Caco-2 (cell line): ENCODE measurements at regions not wholly inside any gene's neighbourhood (a gene's known extent, or its start where the extent isn't known, plus 50 kb on each side); places are given as distances from the start of the nearest gene placed in this dataset.

Source experiments
- BruUV-seq: library from RNA; stranded (reverse); fragments of 400-500 nt; replicated peaks from 2 replicates; lab custom pipeline; 2021; lab: Mats Ljungman, UMichigan
- CTCF ChIA-PET: fragments of 300-600 bp; sonication (Branson Sonifier 250); formaldehyde crosslinking; loops from one replicate; lab custom pipeline; 2022; ENCODE audit warnings: antibody characterized with exemption; lab: Charles Lee
- POLR2A ChIA-PET: fragments of 300-600 bp; sonication (Branson Sonifier 250); formaldehyde crosslinking; loops from one replicate; lab custom pipeline; 2022; ENCODE audit warnings: antibody characterized with exemption; lab: Charles Lee
- DNase-seq, 2 experiments: peaks; one replicate each; pipeline versions ENCODE4 v3.0.0 to v3.0.0-alpha.2; 2020 to 2022
- H3K27me3 ChIP-seq: replicated peaks from 2 replicates; pipeline ENCODE4 v1.6.0; 2011; ENCODE audit warnings: low read length; ENCODE audit not compliant: control insufficient read depth, insufficient read depth
- H3K36me3 ChIP-seq: 2 replicates; pipeline ENCODE4 v1.5.1; 2011; ENCODE audit warnings: low read length; ENCODE audit not compliant: control insufficient read depth, insufficient read depth
- H3K4me1 ChIP-seq: fragments of 250-450 bp; sonication (Bioruptor Pico); 2 replicates; pipeline ENCODE4 v1.5.1; 2020; ENCODE audit warnings: mild to moderate bottlenecking
- H3K4me3 ChIP-seq: 2 replicates; pipeline ENCODE4 v1.5.1; 2011; ENCODE audit warnings: low read depth, mild to moderate bottlenecking, control low read depth, low read length
- H3K9me3 ChIP-seq: fragments of 250-450 bp; sonication (Bioruptor Pico); 2 replicates; pipeline ENCODE4 v1.5.1; 2020; ENCODE audit warnings: mild to moderate bottlenecking, moderate library complexity
- H3K27ac Mint-ChIP-seq: one replicate; pipeline ENCODE4 v1.8.0; 2022; ENCODE audit warnings: mixed read lengths; ENCODE audit not compliant: unreplicated experiment
- H3K27me3 Mint-ChIP-seq: one replicate; pipeline ENCODE4 v1.8.0; 2022; ENCODE audit warnings: mixed read lengths; ENCODE audit not compliant: insufficient read depth, unreplicated experiment
- H3K36me3 Mint-ChIP-seq: one replicate; pipeline ENCODE4 v1.8.0; 2022; ENCODE audit warnings: mild to moderate bottlenecking, mixed read lengths; ENCODE audit not compliant: insufficient read depth, unreplicated experiment
- H3K4me1 Mint-ChIP-seq: one replicate; pipeline ENCODE4 v1.8.0; 2022; ENCODE audit warnings: low read depth, mixed read lengths; ENCODE audit not compliant: unreplicated experiment
- H3K4me3 Mint-ChIP-seq: one replicate; pipeline ENCODE4 v1.8.0; 2022; ENCODE audit warnings: mild to moderate bottlenecking, moderate library complexity, mixed read lengths; ENCODE audit not compliant: unreplicated experiment
- H3K9me3 Mint-ChIP-seq: one replicate; pipeline ENCODE4 v1.8.0; 2022; ENCODE audit warnings: mixed read lengths; ENCODE audit not compliant: unreplicated experiment
- intact Hi-C: fragments of 100-400 bp; cut with micrococcal nuclease; formaldehyde crosslinking; loops from one replicate; pipeline ENCODE4 v1.10.0; 2022; ENCODE audit not compliant: unreplicated experiment
- TF ChIP-seq, protein P1 (sequence below), 2 experiments: fragments of 200-600 bp in 1 of 2; IDR thresholded peaks; 1 replicate in 1 of 2; 2 replicates in 1 of 2; pipeline versions ENCODE4 v1.5.1 to v1.8.0; 2011 to 2022; ENCODE audit warnings: antibody characterized with exemption in 1 of 2, control low read depth in 1 of 2, inconsistent platforms in 1 of 2, low read depth in 1 of 2, low read length in 1 of 2, mild to moderate bottlenecking in 1 of 2, moderate library complexity in 1 of 2; ENCODE audit not compliant: insufficient read depth in 1 of 2, severe bottlenecking in 1 of 2, unreplicated experiment in 1 of 2

- intact Hi-C loops: no loop called here
- no peaks in the 10 kb centered on the region for H3K36me3 Mint-ChIP-seq
These were observed 147.4 kb upstream of the PGR start for GRCh38 chr11:101277036-101277435.

GRCh38 chr11:101269990-101270660 is 140.5 kb upstream of the PGR start:
- peaks cover 9% of the 10 kb centered on the region for H3K27me3 Mint-ChIP-seq
- no peaks in the 10 kb centered on the region for H3K36me3 ChIP-seq
- ChIA-PET CTCF (no interaction called here), POLR2A (no interaction called here)
- H3K9me3 Mint-ChIP-seq: no peaks in the 10 kb centered on the region
- H3K27me3 ChIP-seq: no peaks in the 10 kb centered on the region
- H3K4me1 ChIP-seq: no peaks in the 10 kb centered on the region
- H3K4me3 Mint-ChIP-seq: no peak overlapping the region
- intact Hi-C loops: no loop called here
- TF ChIP-seq, protein P1, sequence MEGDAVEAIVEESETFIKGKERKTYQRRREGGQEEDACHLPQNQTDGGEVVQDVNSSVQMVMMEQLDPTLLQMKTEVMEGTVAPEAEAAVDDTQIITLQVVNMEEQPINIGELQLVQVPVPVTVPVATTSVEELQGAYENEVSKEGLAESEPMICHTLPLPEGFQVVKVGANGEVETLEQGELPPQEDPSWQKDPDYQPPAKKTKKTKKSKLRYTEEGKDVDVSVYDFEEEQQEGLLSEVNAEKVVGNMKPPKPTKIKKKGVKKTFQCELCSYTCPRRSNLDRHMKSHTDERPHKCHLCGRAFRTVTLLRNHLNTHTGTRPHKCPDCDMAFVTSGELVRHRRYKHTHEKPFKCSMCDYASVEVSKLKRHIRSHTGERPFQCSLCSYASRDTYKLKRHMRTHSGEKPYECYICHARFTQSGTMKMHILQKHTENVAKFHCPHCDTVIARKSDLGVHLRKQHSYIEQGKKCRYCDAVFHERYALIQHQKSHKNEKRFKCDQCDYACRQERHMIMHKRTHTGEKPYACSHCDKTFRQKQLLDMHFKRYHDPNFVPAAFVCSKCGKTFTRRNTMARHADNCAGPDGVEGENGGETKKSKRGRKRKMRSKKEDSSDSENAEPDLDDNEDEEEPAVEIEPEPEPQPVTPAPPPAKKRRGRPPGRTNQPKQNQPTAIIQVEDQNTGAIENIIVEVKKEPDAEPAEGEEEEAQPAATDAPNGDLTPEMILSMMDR (IDR thresholded peaks at IDR 0.05; ENCODE audit: insufficient read depth in 1 of 2, low read depth in 1 of 2, low read length in 1 of 2, severe bottlenecking in 1 of 2, unreplicated experiment in 1 of 2): no peak
- H3K9me3 ChIP-seq: no peaks in the 10 kb centered on the region
- no peak overlapping the region for H3K27ac Mint-ChIP-seq
- BruUV-seq: no TSS peak
- H3K4me1 Mint-ChIP-seq: no peaks in the 10 kb centered on the region
- H3K4me3 ChIP-seq: no peak overlapping the region
- no peak for DNase-seq
- no peaks in the 10 kb centered on the region for H3K36me3 Mint-ChIP-seq

More at GRCh38 chr11:101277036-101277435, 147.4 kb upstream of the PGR start:
- Histone ChIP-seq H3K4me3 (no peak overlapping the region), H3K4me1 (no peaks in the 10 kb centered on the region), H3K9me3 (no peaks in the 10 kb centered on the region), H3K27me3 (no peaks in the 10 kb centered on the region), H3K36me3 (no peaks in the 10 kb centered on the region)
- Mint-ChIP-seq H3K4me3 (no peak overlapping the region), H3K4me1 (no peaks in the 10 kb centered on the region), H3K9me3 (no peaks in the 10 kb centered on the region), H3K27ac (no peak overlapping the region), H3K27me3 (no peaks in the 10 kb centered on the region)
- ChIA-PET POLR2A (no interaction called here), CTCF (no interaction called here)
- TF ChIP-seq, protein P1 (IDR thresholded peaks at IDR 0.05; ENCODE audit: insufficient read depth in 1 of 2, low read depth in 1 of 2, low read length in 1 of 2, severe bottlenecking in 1 of 2, unreplicated experiment in 1 of 2): no peak
- no peak for DNase-seq
- no TSS peak for BruUV-seq

- H3K27ac Mint-ChIP-seq: no peak overlapping the region
- no peaks in the 10 kb centered on the region for H3K36me3 ChIP-seq
- peaks cover 9% of the 10 kb centered on the region for H3K27me3 Mint-ChIP-seq
- H3K4me3 ChIP-seq: no peak overlapping the region
- intact Hi-C loops: no loop called here
- H3K9me3 Mint-ChIP-seq: no peaks in the 10 kb centered on the region
- BruUV-seq: no TSS peak
- no peaks in the 10 kb centered on the region for H3K36me3 Mint-ChIP-seq
- no peak for DNase-seq
- H3K4me3 Mint-ChIP-seq: no peak overlapping the region
- H3K27me3 ChIP-seq: no peaks in the 10 kb centered on the region
- TF ChIP-seq, protein P1 (IDR thresholded peaks at IDR 0.05; ENCODE audit: insufficient read depth in 1 of 2, low read depth in 1 of 2, low read length in 1 of 2, severe bottlenecking in 1 of 2, unreplicated experiment in 1 of 2): no peak
- no peaks in the 10 kb centered on the region for H3K9me3 ChIP-seq
- H3K4me1 ChIP-seq: no peaks in the 10 kb centered on the region
- no peaks in the 10 kb centered on the region for H3K4me1 Mint-ChIP-seq
- CTCF ChIA-PET: no interaction called here
- POLR2A ChIA-PET: no interaction called here
These were observed 139.8 kb upstream of the PGR start for GRCh38 chr11:101269390-101269789.
